OCI-M2 (cell line): ENCODE measurements at regions not wholly inside any gene's neighbourhood (a gene's known extent, or its start where the extent isn't known, plus 50 kb on each side); places are given as distances from the start of the nearest gene placed in this dataset.

Experiments used
- DNase-seq: peaks from one replicate; lab custom pipeline; 2025; ENCODE audit not compliant: unreplicated experiment; lab: John Stamatoyannopoulos, UW

DNA sequence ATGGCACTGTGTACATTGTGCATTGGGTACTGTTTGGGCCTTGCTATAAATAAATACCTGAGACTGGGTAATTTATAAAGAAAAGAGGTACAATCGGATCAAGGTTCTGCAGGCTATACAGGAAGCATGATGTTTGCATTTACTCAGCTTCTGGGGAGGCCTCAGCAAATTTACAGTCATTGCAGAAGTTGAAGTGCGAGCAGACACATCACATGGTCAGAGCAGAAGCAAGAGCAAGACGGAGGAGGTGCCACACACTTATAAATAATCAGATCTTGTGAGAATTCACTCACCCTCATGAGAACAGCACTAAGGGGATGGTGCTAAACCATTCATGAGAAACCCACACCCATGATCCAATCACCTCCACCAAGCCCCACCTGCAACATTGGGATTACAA, 505.0 kb downstream of the ARAP2 start:
- no peak for DNase-seq

DNA sequence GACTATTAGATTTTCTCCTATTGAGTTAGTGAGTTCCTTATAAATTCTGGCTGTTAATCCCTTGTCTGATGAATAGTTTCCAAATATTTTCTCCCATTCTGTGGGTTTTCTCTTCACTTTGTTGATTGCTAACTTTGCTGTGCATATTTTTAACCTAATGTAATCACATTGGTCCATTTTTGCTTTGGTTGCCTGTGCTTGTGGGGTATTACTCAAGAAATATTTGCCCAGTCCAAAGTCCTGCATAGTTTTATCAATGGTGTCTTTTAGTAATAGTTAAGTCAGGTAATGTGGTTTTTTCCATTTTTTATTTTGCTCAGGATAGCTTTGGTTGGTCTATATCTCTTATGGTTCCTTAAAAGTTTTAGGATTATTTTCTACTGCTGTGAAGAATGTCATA, 490.3 kb downstream of the ARAP2 start:
- no peak for DNase-seq

DNA sequence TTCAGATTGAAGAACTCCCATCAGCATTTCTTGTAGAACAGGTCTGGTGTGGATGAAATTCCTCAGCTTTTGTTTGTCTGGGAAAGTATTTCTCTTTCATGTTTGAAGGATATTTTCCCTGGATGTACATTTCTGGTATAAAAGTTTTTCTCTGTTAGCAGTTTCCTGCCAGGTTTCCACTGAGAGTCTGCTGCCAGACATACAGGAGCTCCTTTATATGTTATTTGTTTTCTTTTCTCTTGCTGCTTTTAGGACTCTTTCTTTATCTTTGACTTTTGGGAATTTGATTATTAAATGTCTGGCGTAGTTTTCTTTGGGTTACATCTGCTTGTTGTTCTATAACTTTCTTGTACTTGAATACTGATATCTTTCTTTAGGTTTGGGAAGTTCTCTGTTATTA, 486.5 kb downstream of the ARAP2 start:
- DNase-seq = no peak

DNA sequence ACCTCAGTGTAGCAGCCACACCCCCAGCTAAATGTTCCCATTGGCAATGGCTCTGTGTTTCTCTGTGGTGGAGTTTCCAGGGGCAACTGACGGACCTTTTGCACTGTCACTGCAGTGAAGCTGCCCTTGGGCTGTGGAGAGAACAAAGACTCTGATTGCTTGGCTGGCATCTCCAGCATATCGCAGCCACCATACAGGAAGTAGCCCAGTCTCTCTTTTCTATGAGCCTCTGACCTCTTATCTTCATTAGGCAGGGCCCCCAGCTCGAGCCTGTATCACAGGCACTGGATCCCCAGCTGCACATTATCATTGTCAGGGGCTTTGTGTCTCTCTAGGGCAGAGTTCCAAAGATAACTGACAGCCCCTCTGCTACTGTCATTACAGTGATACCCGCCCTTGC, 483.5 kb downstream of the ARAP2 start:
- DNase-seq = peak; percentile 83

DNA sequence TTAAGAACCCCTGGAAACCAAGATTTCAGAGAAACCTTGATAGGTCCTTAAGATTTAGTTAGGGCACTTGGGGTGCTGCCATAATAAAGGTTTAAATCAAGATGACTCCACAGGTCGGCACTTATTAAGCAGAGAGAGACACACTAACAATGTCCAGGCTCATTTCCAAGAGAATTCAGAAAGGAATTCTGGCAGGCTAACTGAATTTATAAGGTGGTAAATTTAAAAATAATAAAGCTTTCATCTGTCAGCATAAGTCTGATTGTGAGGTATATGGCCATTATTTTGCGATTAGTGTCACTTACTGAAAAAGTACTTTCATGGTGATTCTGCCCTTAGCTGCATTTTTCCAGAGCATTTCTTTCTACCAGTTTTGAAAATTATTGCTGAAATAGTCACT, 472.7 kb downstream of the ARAP2 start:
- DNase-seq = no peak

DNA sequence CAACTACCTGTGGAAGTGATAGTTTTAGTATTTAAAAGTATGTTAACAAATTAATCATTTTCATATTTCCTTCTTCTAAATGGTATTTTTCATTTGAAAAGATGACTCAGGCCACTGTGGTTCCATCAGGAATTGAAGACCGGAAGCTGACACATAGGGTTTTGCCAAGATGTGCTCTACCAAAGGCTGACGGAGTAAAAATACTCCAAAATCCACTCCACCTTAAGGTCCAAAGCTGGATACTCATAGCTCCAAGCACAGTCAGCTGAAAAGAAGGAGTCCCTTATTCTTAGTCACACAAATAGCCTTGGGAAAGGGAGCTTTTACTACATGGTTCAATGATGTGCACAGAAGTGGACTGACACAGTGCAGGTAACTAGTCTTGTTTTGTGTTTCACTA, 472.0 kb downstream of the ARAP2 start:
- no peak for DNase-seq

DNA sequence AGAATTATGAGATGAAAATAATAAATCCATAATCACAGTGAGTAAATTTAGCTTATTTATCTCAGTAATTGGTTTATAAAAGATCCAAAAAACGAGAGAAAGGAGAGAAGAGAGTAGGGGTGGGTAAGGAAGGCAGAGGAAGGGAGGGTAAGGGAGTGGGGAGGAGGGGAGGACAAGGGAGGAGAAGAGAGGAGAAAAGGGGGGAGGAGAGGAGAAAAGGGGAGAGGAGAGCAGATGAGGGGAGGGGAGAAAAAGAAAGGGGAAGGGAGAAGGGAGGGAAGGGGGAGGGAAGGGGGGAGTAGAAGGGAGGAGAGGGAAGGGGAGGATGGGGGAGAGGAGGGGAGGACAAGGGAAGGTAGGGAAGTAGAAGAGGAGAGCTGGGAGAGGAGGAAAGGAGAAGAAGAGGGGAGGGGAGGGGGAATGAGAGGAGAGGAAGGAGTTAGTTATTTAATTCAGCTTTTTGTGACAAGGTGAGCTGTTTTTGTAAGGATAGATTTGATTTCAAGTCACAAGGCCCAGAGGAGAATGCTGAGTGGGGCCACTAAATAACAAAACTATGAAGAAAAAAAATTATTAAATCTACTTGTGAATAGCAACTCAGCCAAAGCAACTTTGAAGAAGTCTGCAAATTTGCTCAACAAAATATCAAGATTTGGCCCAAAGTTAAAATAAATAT, 454.3 kb downstream of the ARAP2 start:
- no peak for DNase-seq

DNA sequence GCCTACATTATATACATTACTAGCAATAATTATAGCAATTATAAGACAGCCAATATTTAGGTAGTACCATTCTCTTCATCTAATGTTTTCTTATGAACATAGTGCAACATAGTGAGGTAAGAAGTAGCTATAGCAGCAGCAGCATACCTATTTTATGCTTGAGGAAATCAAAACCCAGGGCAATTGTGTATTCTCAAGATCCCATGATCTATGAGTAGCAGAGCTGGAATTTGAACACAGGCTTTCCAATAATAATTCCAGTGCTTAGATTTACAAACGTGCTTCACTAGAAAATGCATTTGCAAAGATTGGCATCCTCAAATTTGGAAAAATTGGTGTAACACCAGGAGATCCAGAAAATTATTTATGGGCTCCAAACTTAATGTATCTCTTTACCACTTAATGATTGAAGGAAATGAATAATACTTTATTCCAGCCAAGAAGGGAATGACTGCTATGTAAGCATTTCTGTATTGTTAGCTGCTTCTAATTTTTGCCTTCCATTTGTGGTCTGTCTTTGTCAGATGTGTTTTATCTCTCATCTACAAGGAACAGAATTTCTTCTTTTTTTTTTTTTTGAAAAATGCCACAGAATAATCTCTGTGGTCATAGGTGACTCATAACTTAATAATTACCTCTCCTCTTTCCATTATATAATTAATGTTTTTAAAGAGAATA, 451.1 kb downstream of the ARAP2 start:
- no peak for DNase-seq

DNA sequence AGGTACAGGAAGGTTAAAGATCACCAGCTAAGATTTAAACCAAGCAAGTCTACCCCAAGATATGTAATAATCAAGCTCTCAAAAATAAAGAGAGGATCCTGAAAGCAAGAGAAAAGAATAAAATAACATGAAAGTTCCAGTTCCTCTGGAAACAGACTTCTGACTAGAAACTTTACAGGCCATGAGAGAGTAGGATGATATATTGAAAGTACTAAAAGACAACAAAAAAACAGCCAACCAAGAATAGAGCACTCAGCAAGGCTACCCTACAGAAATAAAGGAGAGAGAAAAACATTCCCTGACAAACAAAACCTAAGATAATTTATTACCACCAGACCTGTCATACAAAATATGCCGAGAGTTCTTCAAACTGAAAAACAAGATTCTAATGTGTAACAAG, 450.5 kb downstream of the ARAP2 start:
- DNase-seq = no peak

DNA sequence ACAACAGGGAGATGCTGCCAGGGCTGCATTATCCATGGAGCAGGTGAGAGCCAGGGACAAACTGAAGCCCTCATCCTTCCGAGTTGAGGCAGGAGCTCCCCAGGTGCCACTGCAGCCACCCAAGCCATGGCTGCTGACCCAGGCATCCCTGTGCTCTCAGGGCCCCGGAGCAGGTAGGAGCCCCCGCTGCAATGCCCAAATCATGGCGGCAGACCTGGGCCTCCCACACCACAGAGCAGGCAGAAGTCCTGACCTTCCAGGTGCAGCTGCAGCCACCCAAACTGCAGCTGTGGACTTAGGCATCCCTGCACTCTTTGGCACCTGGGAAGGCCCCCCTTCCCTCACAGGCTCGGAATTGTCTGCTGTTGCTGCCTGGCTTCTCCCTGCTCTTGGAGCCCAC, 443.6 kb downstream of the ARAP2 start:
- DNase-seq = no peak

DNA sequence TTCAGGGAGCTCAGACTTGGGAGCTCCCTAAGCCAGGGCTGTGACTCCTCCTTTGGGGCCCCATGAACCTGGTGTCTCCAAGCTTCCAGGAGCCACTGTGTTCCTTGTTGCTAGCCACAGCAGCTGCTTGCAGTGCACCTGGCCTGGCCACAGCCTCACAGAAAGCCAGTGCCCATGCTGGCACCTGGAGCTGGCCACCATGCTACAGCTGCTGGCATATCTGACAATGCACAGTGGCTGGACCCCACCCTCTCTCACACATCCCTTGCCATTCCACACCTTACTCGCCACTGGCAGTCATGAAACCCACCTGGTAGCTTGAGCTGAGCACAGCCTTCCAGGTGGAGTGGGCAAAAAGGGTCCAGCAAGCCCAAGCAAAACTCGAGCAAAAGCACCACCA, 441.7 kb downstream of the ARAP2 start:
- DNase-seq = no peak

DNA sequence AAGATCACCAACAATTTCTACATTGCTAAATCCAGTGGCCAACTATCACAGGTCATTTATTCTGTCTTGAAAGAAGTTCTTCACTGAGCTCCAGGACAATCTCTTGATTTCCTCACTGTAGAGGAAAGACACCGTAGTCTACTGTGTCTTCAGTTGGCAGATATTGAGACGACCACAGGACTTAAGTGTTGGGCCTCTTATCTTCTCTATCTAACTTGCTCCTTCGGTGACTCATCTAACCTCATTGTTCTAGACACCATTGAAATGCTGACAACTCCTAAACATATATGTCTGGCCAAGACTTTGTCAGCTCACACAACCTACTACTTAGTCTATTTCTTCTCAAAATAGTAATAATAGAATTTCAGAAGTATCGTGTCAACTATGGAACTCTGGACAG, 425.8 kb downstream of the ARAP2 start:
- DNase-seq = no peak

DNA sequence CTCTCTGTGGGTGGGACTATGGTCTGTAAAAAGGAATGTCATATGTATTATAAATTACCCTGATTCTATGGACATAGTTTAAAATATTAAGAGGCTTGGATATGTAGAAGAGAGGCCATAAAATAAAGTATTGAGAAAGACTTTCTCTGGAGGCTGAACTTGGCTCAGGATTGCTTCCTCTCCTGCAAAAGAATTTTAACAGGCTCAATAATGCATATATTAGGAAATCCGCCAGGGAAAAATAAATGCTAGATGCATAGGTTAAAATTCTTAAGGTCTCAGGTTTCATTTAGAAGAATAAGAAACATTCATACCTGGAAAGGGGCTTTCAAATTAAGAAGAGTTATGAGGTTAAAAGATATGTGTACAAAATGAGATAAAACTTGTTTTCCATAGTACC, 424.3 kb downstream of the ARAP2 start:
- DNase-seq = no peak

DNA sequence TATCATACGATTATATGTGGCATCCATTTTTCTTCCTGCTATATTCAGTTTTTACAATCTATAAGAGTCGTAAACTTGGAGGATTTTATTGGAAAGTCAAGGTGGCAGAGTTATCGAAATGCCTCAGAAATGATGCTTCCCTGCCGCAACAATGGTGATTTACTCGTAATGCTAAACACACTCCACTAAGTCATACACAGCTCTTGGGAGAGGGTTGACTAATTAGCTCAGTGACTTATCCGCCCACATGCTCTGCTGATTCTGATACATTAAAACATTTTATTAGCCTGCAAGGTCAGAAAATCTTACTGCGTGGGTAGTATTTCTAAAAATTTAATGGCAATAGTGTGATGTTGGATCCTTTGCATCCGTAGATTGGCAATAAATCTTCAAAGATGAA, 420.1 kb downstream of the ARAP2 start:
- no peak for DNase-seq

DNA sequence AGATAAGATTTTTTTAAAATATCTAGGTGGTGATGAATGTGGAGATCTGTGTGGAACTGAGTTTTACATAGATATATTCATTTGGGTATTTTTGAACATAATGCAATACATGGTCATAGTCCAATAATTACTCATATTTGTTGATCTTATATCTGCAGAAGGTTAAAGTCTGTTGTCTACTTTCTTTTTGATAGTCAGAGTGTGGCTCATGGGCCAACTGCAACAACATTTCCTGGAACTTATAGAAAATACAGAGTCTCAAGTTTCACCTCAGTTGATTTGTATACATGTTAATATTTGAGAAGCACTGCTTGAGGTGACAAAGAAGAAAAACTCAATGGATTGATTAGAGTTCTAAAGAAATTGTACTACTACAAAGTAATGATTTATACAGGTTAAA, 408.4 kb downstream of the ARAP2 start:
- DNase-seq = no peak

DNA sequence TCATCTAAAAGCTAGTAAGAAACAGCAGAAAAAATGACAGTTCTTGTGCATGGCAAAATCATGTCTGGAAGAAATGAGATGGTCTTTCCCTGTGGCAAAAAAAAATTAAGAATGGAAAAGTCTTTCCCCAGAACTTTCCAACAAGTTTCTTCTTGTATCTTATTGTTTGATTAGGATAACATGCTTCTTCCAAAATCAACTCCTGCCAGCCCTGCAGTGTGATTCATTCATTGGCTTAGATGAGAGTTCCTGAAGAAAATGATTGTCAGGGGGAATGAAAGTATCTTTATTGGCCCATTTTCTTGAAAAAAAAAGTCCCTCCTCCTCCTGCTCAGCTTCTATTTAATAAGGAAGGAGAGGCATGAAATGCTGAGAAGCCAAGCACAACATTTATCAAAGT, 407.7 kb downstream of the ARAP2 start:
- DNase-seq = no peak

DNA sequence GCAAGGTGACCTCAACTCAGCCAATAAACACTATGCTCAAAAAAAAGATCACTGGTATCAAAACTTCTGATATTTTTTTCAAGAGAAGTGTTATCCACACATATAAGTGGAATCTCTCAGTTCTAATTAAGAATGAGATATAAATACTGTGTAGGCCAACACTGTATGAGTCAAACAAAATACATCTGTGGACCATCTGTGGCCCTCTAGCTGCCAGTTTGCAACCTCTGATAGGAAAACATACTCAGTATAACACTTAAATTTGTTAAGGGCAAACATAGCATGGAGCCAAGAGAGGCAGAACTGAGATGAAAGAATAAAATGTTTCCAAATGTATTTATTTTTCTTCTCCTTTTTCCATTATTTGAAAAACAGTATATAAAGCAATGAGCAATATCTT, 377.3 kb downstream of the ARAP2 start:
- DNase-seq = no peak

DNA sequence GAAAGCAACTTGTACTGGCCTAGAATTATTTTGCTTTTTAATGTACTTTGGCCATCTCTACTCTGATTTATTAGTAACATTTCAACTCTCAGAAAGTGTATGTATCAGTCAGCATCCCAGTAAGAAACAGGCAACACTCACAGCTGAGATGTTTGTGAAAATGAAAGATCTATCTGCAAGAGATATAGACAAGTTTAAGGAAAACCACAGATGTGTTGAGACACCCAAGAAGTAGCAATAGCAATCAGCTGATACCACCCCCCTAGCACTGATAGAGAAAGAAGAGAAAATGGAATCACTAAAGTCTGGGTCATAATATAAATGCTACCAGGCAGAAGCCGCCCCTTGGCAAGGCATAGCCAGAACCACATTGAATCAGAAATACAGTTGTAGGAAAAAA, 372.0 kb downstream of the ARAP2 start:
- no peak for DNase-seq

DNA sequence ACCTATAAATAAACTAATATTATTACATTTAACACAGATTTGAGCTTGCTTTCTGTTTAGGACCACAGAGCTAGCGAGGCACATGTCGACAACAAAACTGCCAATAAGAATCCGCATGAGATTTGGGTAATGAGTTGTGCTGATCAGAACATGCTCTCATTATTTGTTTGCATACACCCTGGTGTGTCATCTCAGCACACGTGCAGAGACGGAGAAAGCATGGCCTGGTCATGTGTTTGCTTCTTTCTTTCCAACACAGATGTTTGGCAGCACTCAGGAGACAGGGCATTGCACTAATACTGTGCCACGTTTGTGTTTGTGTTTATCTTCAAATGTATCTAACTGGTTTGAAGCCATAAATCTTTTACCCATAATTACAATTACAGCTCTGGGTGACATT, 364.8 kb downstream of the ARAP2 start:
- DNase-seq = no peak

DNA sequence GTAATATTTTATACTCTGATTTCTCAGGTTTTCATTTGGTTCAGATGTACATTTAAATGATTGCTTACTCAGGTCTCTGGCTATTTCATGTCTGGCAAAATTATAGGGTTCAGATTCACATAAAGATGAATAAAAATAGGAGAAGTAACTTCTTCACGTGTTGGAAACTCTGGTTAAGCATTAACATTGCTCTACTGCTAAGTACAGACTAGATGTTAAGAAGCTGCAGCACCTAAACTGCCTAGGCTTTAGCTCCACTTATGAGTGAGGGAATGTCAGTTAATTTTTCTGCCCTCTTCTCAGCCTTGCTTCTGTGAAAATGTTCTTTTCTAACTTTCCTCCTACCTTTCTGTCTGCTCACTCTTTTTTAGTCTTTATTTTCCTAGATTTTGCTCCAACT, 361.2 kb downstream of the ARAP2 start:
- no peak for DNase-seq

DNA sequence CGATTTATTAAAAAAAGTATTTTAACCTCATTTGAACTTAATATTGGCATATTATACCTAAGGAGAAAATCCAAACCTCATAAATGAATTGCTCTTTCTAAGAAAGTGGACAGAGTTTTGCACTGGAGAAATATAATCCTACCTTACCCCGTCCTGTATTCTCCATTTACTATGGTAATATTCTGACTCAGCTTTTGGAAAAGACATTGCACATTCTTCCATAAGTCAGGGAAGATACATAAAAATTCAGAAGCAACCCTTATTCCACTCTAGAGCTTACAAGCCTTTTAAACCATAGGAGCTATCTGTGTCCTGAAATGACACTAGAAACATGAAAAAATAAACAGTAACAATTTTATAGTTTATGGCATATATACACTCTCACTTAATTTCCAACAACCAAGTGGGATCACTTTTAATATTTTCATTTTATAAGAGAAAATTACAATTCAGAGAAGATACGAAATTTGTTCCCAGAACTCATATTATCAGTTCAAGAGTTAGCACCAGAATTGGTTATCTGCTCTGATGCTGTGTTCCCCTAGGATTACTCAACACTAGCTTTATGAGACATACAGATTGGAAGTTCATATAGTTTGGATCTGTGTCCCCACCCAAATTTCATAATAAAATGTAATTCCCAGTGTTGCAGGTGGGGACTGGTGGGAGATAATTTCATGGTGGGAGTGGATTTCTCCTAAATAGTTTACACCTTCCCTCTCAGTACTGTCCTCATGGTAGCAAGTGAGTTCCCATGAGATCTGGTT, 359.4 kb downstream of the ARAP2 start:
- DNase-seq = no peak

DNA sequence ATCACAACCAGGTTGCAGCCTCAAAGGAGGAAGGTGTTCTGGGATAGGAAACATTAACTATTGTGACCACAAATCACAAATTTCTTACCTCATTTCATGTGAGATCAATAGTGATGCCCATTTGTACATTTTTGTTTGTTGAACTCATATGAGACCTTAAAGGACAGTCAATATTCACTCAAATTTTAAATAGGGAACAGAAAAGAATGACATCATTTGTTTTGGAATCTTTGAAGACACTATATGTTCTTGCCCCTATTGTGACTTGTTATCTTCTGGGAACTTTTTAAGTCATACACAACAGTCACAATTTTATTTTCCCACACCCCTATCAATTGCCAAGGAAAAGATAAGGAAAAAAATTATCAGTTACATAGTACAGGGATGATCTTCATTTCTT, 346.5 kb downstream of the ARAP2 start:
- DNase-seq = no peak
